GM23338 (cell line): ENCODE measurements at regions not wholly inside any gene's neighbourhood (a gene's known extent, or its start where the extent isn't known, plus 50 kb on each side); places are given as distances from the start of the nearest gene placed in this dataset.

ENCODE experiments used
- CREB1 ChIP-seq: fragments of 250-450 bp; sonication (Bioruptor Pico); IDR thresholded peaks from 2 replicates; pipeline ENCODE4 v1.5.0; 2020; ENCODE audit warnings: low read depth, mild to moderate bottlenecking, moderate library complexity
- EZH2 ChIP-seq: fragments of 200-600 bp; sonication (generic); IDR thresholded peaks from one replicate; pipeline ENCODE4 v1.8.0; 2017; ENCODE audit warnings: antibody characterized with exemption, mild to moderate bottlenecking, low read depth; ENCODE audit not compliant: unreplicated experiment
- EZH2phosphoT487 ChIP-seq: fragments of 200-600 bp; sonication (generic); IDR thresholded peaks from one replicate; pipeline ENCODE4 v1.8.1; 2018; ENCODE audit warnings: antibody characterized with exemption; ENCODE audit not compliant: unreplicated experiment
- JUNB ChIP-seq: IDR thresholded peaks from one replicate; pipeline ENCODE4 v1.6.1; 2016; ENCODE audit warnings: antibody characterized with exemption; ENCODE audit not compliant: unreplicated experiment
- NANOG ChIP-seq: IDR thresholded peaks from 2 replicates; pipeline ENCODE4 v1.6.1; 2016; ENCODE audit warnings: antibody characterized with exemption, borderline replicate concordance
- POLR2AphosphoS5 ChIP-seq: IDR thresholded peaks from 2 replicates; pipeline ENCODE4 v1.6.1; 2016; ENCODE audit warnings: antibody characterized with exemption, low read depth
- STAT1 ChIP-seq: IDR thresholded peaks from one replicate; pipeline ENCODE4 v1.6.1; 2016; ENCODE audit warnings: antibody characterized with exemption; ENCODE audit not compliant: unreplicated experiment
- ZNF114 ChIP-seq: fragments of 250-450 bp; sonication (Bioruptor Pico); IDR thresholded peaks from 2 replicates; pipeline ENCODE4 v1.5.0; 2020; ENCODE audit warnings: mild to moderate bottlenecking, moderate library complexity
- ZNF462 ChIP-seq: fragments of 250-450 bp; sonication (Bioruptor Pico); IDR thresholded peaks from 2 replicates; pipeline ENCODE4 v1.5.0; 2020; ENCODE audit warnings: mild to moderate bottlenecking, moderate library complexity
- TF ChIP-seq, protein P1 (sequence below), 2 experiments: fragments of 200-600 bp in 1 of 2; sonication (generic) in 1 of 2; conservative IDR thresholded peaks; 2 replicates each; pipeline versions ENCODE4 v1.5.1 to v1.6.1; 2016 to 2017; ENCODE audit warnings: antibody characterized with exemption in 2 of 2, low read depth in 2 of 2, mild to moderate bottlenecking in 2 of 2, moderate library complexity in 1 of 2
- TF ChIP-seq, protein P2 (sequence below): IDR thresholded peaks from one replicate; pipeline ENCODE4 v1.6.1; 2018; ENCODE audit warnings: antibody characterized with exemption; ENCODE audit not compliant: unreplicated experiment

DNA sequence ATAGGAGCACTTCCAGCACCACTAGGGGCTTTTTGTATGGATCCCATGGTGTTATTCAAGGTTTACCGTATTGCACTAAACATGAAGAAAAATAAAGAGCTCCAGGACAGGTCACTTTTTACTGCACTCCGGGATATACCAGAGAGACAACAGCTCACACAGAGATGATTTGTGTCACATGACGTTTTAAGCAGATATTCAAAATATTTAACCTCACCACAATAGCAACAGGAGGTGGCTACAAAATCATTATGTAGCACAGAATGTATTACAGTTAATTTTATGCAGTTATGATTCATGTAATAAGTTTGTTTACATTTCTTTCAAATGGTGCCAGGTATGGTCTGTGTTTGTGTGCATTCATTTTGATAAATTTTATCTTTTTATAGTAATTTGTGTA is 100.6 kb downstream of the LUZP4 start:
- TF ChIP-seq EZH2phosphoT487 (no peak), JUNB (no peak), CREB1 (CRISPR knock-in tag) (no peak), NANOG (no peak), EZH2 (no peak), POLR2AphosphoS5 (no peak), STAT1 (no peak), ZNF114 (CRISPR knock-in tag) (no peak), ZNF462 (CRISPR knock-in tag) (no peak)
- TF ChIP-seq, protein P1, sequence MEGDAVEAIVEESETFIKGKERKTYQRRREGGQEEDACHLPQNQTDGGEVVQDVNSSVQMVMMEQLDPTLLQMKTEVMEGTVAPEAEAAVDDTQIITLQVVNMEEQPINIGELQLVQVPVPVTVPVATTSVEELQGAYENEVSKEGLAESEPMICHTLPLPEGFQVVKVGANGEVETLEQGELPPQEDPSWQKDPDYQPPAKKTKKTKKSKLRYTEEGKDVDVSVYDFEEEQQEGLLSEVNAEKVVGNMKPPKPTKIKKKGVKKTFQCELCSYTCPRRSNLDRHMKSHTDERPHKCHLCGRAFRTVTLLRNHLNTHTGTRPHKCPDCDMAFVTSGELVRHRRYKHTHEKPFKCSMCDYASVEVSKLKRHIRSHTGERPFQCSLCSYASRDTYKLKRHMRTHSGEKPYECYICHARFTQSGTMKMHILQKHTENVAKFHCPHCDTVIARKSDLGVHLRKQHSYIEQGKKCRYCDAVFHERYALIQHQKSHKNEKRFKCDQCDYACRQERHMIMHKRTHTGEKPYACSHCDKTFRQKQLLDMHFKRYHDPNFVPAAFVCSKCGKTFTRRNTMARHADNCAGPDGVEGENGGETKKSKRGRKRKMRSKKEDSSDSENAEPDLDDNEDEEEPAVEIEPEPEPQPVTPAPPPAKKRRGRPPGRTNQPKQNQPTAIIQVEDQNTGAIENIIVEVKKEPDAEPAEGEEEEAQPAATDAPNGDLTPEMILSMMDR (conservative IDR thresholded peaks at IDR 0.05; ENCODE audit: low read depth in 2 of 2): no peak
- TF ChIP-seq, protein P2, sequence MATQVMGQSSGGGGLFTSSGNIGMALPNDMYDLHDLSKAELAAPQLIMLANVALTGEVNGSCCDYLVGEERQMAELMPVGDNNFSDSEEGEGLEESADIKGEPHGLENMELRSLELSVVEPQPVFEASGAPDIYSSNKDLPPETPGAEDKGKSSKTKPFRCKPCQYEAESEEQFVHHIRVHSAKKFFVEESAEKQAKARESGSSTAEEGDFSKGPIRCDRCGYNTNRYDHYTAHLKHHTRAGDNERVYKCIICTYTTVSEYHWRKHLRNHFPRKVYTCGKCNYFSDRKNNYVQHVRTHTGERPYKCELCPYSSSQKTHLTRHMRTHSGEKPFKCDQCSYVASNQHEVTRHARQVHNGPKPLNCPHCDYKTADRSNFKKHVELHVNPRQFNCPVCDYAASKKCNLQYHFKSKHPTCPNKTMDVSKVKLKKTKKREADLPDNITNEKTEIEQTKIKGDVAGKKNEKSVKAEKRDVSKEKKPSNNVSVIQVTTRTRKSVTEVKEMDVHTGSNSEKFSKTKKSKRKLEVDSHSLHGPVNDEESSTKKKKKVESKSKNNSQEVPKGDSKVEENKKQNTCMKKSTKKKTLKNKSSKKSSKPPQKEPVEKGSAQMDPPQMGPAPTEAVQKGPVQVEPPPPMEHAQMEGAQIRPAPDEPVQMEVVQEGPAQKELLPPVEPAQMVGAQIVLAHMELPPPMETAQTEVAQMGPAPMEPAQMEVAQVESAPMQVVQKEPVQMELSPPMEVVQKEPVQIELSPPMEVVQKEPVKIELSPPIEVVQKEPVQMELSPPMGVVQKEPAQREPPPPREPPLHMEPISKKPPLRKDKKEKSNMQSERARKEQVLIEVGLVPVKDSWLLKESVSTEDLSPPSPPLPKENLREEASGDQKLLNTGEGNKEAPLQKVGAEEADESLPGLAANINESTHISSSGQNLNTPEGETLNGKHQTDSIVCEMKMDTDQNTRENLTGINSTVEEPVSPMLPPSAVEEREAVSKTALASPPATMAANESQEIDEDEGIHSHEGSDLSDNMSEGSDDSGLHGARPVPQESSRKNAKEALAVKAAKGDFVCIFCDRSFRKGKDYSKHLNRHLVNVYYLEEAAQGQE: no peak
